ENCODE measurements at regions not wholly inside any gene's neighbourhood (a gene's known extent, or its start where the extent isn't known, plus 50 kb on each side); places are given as distances from the start of the nearest gene placed in this dataset.

GRCh38 chr3:144384241-144384979 lies 412.8 kb downstream of the DIPK2A start:
- no peak for DNase-seq (ENCODE audit: low spot score in 2 of 2)
- no peak for TF ChIP-seq CTCF (IDR thresholded peaks at IDR 0.05)
- TF ChIP-seq POLR2A (IDR thresholded peaks at IDR 0.05), result no peak
- WGBS, 2 donors, result 78 to 90% methylated on average over 2 of the region's 2 CpGs
- intact Hi-C loops (cut with DNase I; ENCODE audit: low total_unique reads), result no loop called here
- H3K4me3 ChIP-seq (ENCODE audit: low read depth, poor library complexity, severe bottlenecking), result no peak overlapping the region

GRCh38 chr3:144390786-144391185 lies 419.2 kb downstream of the DIPK2A start:
- H3K4me3 ChIP-seq (ENCODE audit: low read depth, poor library complexity, severe bottlenecking), result no peak overlapping the region
- intact Hi-C loops (cut with DNase I; ENCODE audit: low total_unique reads), result no loop called here
- DNase-seq (ENCODE audit: low spot score in 2 of 2), result no peak
- TF ChIP-seq POLR2A (IDR thresholded peaks at IDR 0.05) (no peak), CTCF (IDR thresholded peaks at IDR 0.05) (no peak)

GRCh38 chr3:144391236-144391635 lies 419.6 kb downstream of the DIPK2A start:
- DNase-seq (ENCODE audit: low spot score in 2 of 2), result no peak
- TF ChIP-seq POLR2A (IDR thresholded peaks at IDR 0.05), result no peak
- intact Hi-C loops (cut with DNase I; ENCODE audit: low total_unique reads), result no loop called here
- no peak overlapping the region for H3K4me3 ChIP-seq (ENCODE audit: low read depth, poor library complexity, severe bottlenecking)

- TF ChIP-seq CTCF (IDR thresholded peaks at IDR 0.05) (no peak), POLR2A (IDR thresholded peaks at IDR 0.05) (no peak)
- DNase-seq (ENCODE audit: low spot score in 2 of 2), result no peak
- intact Hi-C loops (cut with DNase I; ENCODE audit: low total_unique reads), result no loop called here
- no peak overlapping the region for H3K4me3 ChIP-seq (ENCODE audit: low read depth, poor library complexity, severe bottlenecking)
These were observed 422.4 kb downstream of the DIPK2A start for GRCh38 chr3:144394032-144394431.

- DNase-seq (ENCODE audit: low spot score in 2 of 2), result no peak
These were observed 430.8 kb downstream of the DIPK2A start for GRCh38 chr3:144402430-144402829.

GRCh38 chr3:144403040-144403457 lies 431.4 kb downstream of the DIPK2A start:
- H3K4me3 ChIP-seq (ENCODE audit: low read depth, poor library complexity, severe bottlenecking), result no peak overlapping the region
- WGBS, 2 donors, result 60 to 69% methylated on average over 3 of the region's 3 CpGs
- TF ChIP-seq POLR2A (IDR thresholded peaks at IDR 0.05) (no peak), CTCF (IDR thresholded peaks at IDR 0.05) (no peak)
- no peak for DNase-seq (ENCODE audit: low spot score in 2 of 2)
- intact Hi-C loops (cut with DNase I; ENCODE audit: low total_unique reads), result no loop called here

More at GRCh38 chr3:144402430-144402829, 430.8 kb downstream of the DIPK2A start:
- H3K4me3 ChIP-seq (ENCODE audit: low read depth, poor library complexity, severe bottlenecking), result no peak overlapping the region
- TF ChIP-seq CTCF (IDR thresholded peaks at IDR 0.05), result no peak
- intact Hi-C loops (cut with DNase I; ENCODE audit: low total_unique reads), result no loop called here
- 78 to 81% methylated on average over 5 of the region's 5 CpGs for WGBS, 2 donors

All from lower leg skin (tissue), 4 donors.